ENCODE measurements at regions not wholly inside any gene's neighbourhood (a gene's known extent, or its start where the extent isn't known, plus 50 kb on each side); places are given as distances from the start of the nearest gene placed in this dataset.

- Histone ChIP-seq H4K8ac (ENCODE audit: extremely low read depth, insufficient read depth, low read length) (no peak overlapping the region), H3K79me2 (ENCODE audit: control insufficient read depth in 1 of 2, insufficient read depth in 2 of 2, low read length in 2 of 2) (no peaks in the 10 kb centered on the region), H2AK5ac (ENCODE audit: low read depth, low read length) (no peak overlapping the region), H3K4ac (replicated peaks; ENCODE audit: insufficient read length, low read depth, low read length) (no peak overlapping the region), H4K20me1 (replicated peaks in 1 of 2; ENCODE audit: control insufficient read depth in 1 of 2, insufficient read depth in 2 of 2, low read length in 2 of 2) (no peaks in the 10 kb centered on the region), H3K79me1 (ENCODE audit: low read depth, low read length) (no peaks in the 10 kb centered on the region), H3K56ac (replicated peaks; ENCODE audit: insufficient read length, low read depth, low read length) (no peak overlapping the region), H2AFZ (ENCODE audit: low read length) (no peak overlapping the region), H4K5ac (ENCODE audit: insufficient read length, low read depth, low read length) (no peak overlapping the region), H3K4me1 (replicated peaks in 1 of 4; ENCODE audit: control insufficient read depth in 3 of 4, insufficient read depth in 4 of 4, low read length in 3 of 4) (peaks cover 0 to 2% (median 0%) of the 10 kb centered on the region in 4 experiments; a peak in 1 of 7 replicates), H3K23me2 (ENCODE audit: low read depth, low read length) (no peaks in the 10 kb centered on the region), H3K27ac (ENCODE audit: low read depth, low read length) (no peak overlapping the region), H2BK120ac (replicated peaks; ENCODE audit: low read depth, low read length) (no peak overlapping the region), H3K14ac (ENCODE audit: insufficient read length) (no peak overlapping the region), H3K23ac (ENCODE audit: insufficient read length) (no peak overlapping the region), H3K9me3 (ENCODE audit: insufficient read depth in 2 of 2, low read depth in 1 of 2, low read length in 1 of 2) (no peaks in the 10 kb centered on the region), H3K27me3 (replicated peaks in 1 of 4; ENCODE audit: control insufficient read depth in 3 of 4, extremely low read depth in 1 of 4, insufficient read depth in 3 of 4, low read length in 3 of 4) (no peaks in the 10 kb centered on the region), H3K4me2 (ENCODE audit: insufficient read depth in 1 of 2, low read depth in 2 of 2, low read length in 2 of 2) (no peak overlapping the region), H3K4me3 (ENCODE audit: extremely low read depth in 1 of 4, insufficient read depth in 2 of 4, low read depth in 3 of 4, low read length in 4 of 4) (no peak overlapping the region), H3K36me3 (ENCODE audit: control insufficient read depth in 2 of 4, insufficient read depth in 4 of 4, low read length in 3 of 4) (no peaks in the 10 kb centered on the region), H3K18ac (ENCODE audit: extremely low read depth, low read length) (no peak overlapping the region), H2BK20ac (ENCODE audit: low read length) (no peak overlapping the region), H2BK12ac (ENCODE audit: low read depth, low read length) (no peak overlapping the region), H2BK15ac (ENCODE audit: low read length) (no peak overlapping the region), H2BK5ac (ENCODE audit: low read depth, low read length) (no peak overlapping the region), H3K9ac (replicated peaks in 1 of 4; ENCODE audit: extremely low read depth in 1 of 4, low read depth in 3 of 4, low read length in 3 of 4) (no peak overlapping the region), H4K91ac (replicated peaks; ENCODE audit: insufficient read length, low read length) (no peak overlapping the region)
- TF ChIP-seq ATF2 (IDR thresholded peaks at IDR 0.05; ENCODE audit: low read length) (no peak), SAP30 (IDR thresholded peaks at IDR 0.05; ENCODE audit: insufficient read depth, insufficient replicate concordance, low read length) (no peak)
- CTCF ChIA-PET (ENCODE audit: partially characterized antibody): no interaction called here
- WGBS, 2 experiments (ENCODE audit: extremely low coverage in 1 of 2, insufficient coverage in 1 of 2, insufficient read length in 1 of 2, insufficient replicate concordance in 2 of 2, low coverage in 1 of 2, low lambda C conversion rate in 2 of 2, missing lambda C conversion rate in 1 of 2): 88% methylated on average over 2 of the region's 2 CpGs; no CpG with 5 or more reads in 1 of the 2 experiments
- DNase-seq (ENCODE audit: low read depth in 1 of 2, low spot score in 2 of 2) (no peak), FAIRE-seq (no peak)
- POLR2A ChIA-PET (ENCODE audit: partially characterized antibody): no interaction called here
Observed at GRCh38 chr9:7976856-7977255, 177.3 kb upstream of the DMAC1 start.
